HG03571 (cell line): ENCODE measurements at regions not wholly inside any gene's neighbourhood (a gene's known extent, or its start where the extent isn't known, plus 50 kb on each side); places are given as distances from the start of the nearest gene placed in this dataset.
A peak's percentile ranks its signal among the peaks of the same experiment; 100 is the strongest.

Experiments
- ATAC-seq: cut with Tn5 transposase; IDR thresholded peaks from one replicate; pipeline ENCODE4 v1.9.1; 2021; ENCODE audit not compliant: unreplicated experiment

DNA sequence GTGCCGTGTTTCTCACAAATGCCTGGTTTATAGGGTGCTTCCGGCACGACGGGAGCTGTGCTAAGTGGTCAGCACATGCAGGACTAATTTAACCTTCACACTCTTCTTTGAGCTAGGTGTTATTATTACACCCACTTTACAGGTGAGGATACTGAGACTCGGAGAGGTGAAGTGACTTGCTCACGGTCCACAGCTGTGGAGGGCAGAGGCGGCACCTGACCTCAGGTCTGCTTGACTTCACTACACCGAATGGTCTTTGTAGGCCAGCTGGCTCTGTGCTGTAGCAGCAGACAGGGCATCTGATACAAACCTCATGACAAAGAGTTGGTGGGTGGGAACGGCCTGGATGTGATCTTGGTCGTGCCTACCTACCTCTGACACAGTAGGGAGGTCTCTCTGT lies 102.0 kb upstream of the BOD1 start:
- ATAC-seq = no peak

DNA sequence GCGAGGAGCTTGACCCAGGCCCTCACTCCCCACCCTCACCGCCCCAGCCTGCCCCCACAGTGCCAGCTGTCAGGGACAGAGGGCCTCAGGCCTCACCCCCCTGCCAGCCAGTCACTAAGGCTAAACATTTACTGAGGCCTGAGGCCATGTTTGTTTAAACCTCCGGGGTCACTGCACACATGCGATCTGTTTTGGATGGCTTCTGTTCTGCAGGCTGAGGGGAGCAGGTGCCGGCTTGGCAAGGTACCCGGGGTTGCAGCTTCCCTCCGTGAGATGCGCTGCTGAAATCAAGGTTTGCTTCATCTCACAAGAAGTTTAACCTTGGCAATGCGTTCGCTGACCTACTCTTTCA lies 103.3 kb upstream of the BOD1 start:
- no peak for ATAC-seq

DNA sequence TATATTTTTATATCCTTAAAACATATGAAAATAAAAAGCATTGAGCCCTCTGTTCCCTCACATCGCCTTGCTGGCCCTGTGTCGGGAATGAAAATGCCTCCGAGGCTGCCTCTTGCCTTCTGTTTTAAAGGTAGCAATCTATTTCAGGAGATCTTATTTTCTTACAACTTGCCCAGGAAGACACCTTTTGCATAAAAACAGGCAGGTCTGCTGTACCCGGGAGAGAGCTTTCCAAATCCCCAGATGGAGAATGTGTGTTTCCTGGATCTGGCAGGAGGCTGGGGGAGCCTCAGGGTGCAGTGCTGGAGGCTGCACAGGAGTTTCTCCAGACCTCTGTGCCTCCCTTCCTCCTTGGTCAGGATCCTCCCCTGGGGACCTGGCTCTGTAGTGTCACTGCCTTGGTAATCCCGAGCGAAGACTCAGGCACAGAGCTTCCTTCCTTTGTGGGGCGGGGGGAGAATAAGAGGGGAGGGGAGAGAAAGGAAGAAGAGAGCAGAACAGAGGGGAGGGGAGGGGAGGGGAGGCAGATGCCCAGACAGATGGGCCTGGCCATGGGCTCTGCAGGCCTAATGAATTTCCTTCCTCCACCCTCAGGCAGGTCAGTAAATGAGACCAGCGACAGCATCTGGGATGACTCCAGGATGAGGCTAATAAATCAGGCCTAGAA lies 104.0 kb upstream of the BOD1 start:
- ATAC-seq = no peak

DNA sequence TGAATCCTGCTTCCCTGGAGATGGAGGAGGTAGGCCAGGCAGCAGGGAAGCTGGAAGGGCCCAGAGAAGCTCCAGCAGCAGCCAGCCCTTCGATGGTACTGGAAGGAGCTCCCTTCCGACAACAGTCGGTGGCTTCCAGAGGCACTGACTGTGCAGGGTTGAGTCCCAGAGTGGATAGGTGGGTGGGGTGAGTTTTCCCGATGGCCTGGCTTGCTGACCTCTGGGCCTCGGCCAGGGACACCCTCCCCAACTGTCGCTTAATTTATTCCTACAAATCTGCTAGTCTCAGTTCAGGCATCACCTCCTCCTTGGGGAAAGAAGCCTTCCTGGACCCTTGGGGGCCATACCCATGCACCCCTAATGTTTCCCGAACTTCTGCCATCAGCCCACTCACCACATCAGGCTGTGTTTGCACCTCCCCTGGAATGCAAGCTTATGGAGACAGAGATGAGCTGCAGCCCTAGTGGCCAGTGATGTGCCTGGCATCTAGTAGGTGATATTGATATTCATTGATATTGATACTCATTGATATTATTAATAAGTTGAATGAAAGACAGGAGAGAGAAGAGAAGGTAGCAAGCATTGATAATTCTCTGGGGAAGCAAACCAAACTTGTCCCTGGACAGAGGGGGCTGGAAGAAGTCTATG lies 104.6 kb upstream of the BOD1 start:
- no peak for ATAC-seq

DNA sequence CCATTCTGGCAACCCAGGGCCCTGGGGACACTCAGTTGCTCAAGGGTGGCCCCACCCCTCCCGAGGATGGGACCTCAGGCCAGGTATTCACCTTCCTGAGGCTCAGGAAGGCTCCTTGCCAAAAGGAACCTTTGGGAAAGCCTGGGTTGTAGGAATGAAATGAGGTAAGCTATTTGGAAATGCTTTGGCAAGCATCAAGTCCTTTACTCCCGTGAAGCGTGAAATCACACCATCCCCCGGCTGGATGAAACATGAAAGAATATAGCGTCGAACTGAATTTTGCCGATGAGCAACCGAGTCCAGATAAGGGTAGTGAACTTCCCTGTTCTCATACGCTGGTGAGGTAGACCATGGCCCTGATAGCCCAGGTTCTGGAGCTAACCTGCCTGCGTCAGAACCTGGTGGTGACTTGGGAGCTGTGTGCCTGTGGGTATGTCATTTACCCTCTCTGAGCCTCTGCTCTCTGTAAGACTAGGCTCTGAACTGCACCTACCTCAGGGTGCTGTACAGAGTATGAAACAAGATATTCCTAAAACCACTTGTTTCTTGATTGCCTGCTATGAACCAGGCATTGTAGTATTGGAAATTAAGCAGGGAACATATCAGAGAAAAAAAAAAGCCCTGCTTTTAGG lies 105.3 kb upstream of the BOD1 start:
- no peak for ATAC-seq

DNA sequence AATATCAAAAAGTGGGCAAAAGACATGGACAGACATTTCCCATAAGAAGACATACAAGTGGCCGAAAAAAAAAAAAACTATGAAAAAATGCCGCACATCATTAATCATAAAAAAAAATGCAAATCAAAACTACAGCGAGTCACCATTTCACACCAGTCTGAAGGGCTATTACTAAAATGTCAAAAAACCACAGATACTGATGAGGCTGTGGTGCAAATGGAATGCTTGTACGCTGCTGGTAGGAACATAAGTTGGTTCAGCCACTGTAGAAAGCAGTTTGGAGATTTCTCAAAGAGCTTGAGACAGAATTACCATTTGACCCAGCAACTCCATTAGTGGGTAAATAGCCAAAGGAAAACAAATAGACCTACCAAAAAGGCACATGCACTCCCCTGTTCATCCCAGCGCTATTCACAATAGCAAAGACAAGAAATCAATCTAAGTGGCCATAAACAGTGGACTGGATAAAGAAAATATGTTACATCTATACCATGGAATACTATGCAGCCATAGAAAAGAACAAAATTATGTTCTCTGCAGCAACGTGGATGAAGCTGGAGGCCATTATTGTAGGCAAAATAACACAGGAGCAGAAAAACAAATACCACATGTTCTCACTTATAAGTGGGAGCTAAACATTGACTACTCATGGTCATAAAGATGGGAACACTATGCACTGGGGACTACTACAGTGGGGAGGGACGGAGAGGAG lies 110.6 kb upstream of the BOD1 start:
- no peak for ATAC-seq

DNA sequence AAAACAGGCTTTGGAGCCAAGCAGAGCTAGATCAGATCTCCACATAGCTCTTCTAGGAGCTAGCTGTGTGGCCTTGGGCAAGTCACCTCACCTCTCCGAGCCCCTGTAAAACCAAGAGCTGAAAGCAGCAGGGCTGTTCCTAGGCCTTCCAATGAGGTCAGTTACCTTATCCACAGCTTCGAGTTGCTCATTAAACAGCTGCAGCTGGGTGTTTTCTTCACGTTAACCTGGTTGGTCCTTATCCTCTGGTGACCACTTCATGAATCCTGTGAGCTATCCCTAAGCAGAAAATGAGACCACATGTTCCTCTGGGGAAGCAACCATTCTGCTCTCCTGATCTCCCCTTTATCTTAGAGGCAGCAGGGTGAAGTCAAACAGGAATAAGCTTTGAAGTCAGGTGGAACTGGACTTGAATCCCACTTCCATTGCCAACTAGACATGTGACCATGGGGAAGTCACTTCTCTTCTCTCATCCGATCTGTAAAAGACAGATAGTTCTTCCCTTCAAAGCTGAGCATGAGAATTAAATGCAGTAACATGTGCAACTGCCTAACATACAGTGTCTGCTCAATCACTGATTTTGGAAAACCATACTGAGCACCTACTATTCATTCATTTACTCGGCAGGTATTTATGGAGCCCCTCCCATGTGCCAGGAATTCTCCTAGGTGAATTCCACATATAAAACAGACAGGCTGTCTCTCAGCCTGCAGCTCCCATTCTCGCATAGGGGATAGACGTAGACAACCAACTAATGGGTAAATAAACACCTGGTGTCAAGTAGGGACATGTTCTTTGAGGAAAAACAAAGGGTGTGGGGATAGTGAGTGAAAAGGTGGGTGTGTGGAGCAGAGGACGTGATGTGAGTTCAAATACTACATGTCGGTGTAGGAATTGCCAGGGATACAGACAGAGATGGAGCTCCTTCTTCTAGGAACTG lies 111.7 kb upstream of the BOD1 start:
- ATAC-seq = no peak

DNA sequence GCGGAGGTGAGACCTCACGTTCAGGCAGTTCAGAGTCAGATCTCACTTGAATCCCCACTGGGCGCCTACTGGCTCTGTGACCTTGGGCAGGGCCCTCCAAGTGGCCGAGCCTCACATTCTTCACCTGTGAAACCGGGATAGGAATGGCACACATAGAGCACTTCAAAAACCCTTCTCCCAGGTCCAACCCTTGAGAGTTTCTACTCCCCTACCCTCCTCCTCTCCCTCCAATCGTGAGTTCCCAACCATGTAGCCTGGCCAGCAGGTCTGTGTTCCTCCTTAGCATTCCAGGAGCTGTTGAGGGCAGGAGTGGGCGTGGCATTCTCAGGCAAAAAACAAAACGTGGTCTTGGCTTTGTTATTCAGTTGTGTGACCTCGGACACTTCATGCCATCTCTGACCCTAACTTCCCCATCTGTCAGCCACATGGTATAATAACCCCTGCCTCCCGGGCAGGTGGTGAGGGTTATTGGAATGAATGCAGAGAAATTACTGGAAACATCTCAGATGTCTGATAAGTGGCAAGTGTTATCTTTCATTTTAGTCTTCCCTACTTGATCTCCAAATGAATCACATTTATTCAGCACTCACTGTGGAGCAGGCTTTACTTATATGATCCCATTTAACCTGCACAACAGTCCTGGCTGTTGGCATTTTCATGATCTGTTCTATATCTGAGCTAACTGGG lies 112.8 kb upstream of the BOD1 start:
- ATAC-seq = no peak

DNA sequence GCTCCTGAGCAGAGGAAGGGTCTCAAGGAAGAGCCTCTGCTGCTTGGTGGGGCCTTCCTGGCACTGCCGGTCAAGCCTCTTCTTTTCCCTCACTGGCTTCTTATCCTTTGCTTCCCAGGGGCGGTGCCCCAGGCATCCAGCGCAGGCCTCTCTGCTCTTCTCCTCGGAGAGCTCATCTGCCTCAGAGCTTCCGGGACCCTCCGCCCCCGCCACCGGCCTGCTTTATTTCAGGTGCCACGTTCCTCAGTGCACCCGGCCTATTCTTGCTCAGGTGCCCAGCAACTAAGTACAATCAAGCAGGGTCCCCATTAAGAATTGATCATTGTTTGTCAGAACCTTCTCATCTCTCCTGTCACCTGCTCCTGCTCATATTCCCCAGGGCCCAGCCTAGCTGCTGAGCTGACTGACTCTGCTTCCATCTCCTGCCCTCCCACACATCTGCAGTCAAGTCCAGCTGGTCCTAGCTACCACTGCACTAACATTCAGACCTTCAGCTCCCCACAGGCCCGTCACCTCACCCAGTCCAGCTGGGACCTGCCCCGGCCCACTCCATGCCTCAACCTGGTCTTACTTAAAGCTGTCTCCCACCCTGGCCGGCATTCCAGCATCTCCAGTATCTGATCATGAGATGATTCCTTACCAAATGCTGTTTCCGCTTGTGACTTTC lies 114.3 kb upstream of the BOD1 start:
- ATAC-seq = no peak

DNA sequence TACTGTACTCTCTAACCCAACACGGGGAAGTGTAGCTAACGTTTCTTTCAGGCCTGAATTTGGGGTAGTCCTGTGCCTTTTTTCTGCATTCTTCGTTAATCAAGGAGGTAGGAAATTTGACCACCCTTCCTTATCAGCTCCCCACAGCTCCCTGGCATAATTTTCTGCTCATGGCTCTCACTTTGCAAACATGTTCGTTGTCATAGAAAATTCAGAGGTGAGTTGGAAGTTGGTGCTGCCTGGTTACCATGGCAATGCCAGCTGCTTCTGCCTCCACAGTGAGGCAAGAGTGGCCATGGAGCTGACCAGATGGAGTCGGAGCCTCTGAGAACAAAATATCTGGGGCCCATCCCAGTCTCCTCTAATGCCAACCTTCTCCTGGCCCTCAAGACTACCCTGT lies 116.6 kb upstream of the BOD1 start:
- no peak for ATAC-seq

DNA sequence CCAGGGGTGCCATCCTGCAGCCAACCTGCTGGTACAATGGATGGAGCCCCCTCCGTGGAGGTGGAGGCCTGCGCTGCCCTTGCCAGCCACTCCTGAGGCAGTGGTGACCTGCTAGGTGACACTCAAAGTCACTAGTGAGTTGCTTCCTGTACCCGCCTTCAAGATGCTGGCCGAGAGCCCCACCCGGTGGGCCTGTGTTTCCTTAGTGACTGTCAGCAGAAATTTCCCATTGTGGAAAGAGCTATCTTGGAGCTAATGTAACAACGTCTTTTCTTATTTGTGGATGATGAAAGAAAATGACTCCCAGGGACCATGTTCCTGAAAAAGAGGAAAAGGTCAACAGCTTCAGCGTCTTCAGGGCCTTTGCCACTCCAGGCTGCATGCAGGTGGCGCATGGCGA lies 117.0 kb upstream of the BOD1 start:
- no peak for ATAC-seq

DNA sequence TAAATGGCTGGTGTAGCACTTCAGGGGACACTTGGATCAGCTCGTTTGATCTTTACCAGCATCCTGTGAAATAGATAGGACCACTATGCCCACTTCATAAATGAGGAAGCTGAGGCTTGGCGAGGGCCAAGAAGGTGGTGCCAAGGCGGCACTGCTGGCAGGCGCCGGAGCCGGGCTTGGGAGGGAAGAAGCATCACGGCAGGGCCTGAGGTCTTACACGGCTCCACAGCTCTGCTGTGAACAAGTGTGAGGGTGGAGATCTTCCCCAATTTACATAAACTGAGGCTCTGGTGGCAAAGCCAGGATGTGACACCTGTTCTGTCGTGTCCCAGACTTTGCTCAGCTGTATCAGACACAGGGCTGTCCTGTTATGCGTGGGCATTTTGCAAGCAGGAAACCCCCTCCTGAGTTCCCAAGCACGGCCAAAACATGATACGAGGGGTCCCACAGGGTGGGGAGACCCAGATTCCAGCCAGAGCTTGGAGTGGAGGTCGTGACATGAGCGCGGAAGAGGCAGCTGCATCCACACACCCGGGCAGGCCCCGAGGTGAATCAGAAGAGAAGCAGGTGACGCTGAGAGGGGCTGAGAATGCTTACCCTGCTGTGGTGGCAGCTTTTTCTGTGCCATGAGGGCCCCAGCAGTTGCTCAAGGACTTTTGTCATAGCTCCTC lies 117.5 kb upstream of the BOD1 start:
- no peak for ATAC-seq

DNA sequence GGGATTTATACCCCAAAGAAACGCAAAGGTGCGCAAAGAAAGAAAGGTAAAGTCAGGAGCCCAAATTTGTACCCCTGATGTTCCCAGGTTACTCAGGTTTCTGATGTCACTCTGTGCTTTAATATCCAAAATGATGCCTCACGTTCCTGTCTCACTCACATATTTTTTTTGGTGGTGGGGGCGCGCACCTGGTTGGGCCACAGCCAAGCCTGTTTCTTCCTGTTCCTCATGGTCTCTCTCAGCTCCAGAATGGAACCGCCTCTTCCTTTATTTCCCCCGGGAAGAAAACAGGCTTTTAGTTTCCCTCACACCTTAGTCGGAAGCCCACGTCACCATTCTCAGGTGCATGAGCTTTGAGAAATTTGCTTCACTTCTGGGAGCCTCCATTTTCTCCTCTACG lies 118.3 kb upstream of the BOD1 start:
- ATAC-seq = no peak

DNA sequence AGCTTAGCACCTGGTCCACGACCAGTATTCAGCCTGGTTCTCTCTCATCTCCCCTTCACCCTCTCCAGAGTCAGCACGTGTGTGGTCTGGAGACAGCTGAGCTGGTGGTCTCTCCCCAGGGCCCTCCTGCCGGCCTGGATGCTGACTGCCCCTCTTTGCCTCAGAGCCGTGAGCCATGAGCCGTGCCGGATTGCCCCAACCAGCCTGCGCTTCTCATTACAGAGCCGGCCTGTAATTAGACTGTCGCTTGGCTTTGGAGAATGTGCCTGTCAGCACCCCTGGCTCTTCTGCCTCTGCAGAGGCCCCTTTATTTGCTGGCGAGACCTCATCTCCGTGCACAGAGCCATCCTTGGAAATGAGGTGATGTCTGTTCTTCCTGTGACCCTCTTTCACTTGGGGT lies 118.7 kb upstream of the BOD1 start:
- no peak for ATAC-seq

DNA sequence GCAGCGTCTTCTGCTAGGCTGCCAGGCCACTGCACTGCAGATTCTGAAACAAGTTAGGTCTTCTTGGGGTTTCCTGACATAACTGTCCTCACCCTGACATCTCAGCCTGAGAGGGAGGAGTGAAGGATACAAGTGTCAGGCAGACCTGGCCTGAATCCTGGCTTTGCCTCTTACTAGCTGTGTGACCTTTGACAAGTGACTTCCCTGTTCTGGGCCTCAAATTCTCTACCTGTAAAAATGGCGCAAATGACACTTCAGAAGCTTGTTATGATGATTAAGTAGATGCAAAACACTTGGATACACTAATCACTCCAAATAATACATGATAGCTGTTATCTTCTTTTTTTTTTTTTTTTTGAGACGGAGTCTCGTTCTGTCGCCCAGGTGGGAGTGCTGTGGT lies 119.2 kb upstream of the BOD1 start:
- ATAC-seq = no peak

DNA sequence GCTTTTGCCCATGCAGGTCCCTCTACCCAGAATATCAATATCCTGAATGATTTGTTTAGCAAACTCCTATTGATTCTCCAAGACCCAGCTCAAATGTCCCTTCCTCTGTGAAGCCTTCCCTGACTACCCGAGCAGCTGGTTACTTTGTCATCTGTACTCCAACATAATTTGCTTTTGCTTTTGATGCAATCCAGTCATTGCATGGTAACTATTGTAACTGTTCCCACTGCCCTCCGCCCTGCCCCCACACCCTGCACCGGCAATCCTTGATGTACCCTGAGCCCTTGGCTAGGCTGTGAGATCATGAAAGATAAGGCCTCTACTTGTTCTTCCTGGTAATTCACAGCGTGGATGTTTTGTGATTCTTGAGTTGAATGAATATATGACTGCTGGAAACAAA lies 119.9 kb upstream of the BOD1 start:
- ATAC-seq = no peak

DNA sequence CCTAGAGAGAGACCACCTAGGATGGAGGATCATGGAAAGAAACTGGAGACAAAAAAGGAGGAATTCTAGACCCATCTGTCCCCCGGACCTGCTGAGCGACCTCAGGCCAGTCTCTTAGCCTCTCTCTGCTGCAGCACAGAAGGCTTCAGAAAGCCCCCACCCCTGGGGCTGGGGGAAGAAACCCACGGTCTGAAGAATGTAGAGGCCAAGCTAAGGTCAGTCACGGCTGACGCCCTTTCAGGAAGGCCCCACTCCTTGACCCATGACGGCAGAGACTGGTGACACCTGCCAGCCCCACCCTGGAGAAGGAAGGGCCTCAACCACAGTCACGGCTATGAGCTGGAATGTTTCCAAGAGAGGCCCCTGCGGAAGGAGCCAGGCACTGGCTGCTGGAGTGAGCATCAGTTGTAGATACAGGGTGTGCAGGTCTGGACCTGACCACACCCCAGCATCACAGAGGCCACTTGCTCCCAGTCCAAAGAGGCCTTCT lies 120.5 kb upstream of the BOD1 start:
- ATAC-seq = peak; percentile 75

DNA sequence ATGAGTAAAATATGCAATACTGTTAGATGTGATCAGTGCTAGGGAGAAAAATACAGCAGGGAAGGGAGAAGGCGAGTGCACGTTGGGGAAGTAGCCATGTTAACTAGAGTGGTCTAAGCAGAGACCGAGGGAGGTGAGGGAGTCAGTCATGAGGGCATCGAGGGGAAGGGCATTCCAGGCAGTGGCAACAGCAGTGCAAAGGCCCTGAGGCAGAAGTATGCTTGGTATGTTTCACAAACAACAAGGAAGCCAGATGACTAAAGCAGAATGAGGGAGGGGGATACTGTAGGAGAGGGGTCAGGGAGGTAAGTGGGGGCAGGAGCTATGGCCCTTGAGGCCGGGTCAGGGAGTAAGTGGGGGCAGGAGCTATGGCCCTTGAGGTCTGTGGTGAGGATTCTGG lies 123.3 kb upstream of the BOD1 start:
- no peak for ATAC-seq

DNA sequence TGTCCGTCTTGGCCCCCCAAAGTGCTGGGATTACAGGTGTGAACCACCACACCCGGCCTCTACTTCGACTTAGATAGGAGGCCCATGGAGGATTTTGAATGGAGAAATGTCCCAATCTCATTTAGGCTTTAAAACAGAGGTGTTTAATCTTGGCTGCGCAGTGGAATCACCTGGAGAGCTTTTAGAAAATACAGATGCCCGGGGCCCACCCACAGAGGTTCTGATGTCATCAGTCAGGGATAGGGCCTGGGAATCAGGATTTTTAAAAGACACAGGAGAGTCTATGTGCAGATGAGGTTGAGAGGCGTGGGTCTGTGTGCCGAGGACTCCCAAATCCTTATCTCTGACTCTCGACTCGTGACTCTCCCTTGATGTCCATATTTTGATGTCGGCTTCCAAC lies 124.0 kb upstream of the BOD1 start:
- ATAC-seq = no peak
